GM19238 (cell line): ENCODE measurements at regions not wholly inside any gene's neighbourhood (a gene's known extent, or its start where the extent isn't known, plus 50 kb on each side); places are given as distances from the start of the nearest gene placed in this dataset.
"Not testable (repeated sequence)": the region's sequence is repeated elsewhere in the genome, so short reads cannot be mapped to it uniquely, and the experiment has no call there.

ENCODE experiments used
- DNase-seq: peaks from one replicate; pipeline ENCODE4 v3.0.0; 2011; ENCODE audit warnings: low spot score; ENCODE audit not compliant: insufficient read length

DNA sequence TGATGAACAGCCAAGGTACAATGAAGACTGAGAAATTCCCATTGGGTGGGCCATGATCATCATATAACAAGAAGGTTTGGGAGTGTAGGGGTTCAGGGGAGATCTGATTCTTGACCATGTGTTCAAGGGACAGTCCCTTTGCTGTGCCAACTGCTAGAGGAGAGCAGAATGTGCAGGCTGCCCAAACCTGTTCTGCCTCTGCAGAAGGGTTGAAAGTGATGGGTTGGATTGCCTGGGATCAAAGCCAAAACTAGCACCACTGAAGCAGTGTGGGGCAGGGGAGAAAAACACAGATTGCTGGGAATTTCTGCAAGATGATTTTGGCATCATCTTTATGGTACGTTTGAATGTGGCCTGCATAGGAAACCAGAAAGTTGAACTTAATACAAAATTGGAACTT lies 303.9 kb downstream of the OTUD1 start:
- DNase-seq = no peak

DNA sequence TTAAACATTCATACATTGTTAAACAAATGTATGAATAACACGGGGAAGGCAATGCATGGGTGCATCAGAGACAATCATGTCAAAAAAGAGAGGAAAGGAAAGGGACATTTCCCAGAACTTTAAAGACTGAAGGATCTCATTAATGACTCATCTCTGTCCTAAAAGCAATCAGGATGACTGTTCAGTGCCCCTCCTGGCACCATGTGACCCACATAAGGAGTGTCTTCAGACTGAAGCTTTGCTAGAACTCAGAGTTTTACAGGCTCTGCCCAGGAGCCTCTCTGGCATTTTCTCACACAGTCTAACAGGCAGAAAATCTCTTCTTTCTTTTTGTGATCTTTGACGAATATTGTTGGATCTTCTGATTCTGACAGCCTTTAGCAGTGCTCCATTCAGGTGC lies 315.3 kb downstream of the OTUD1 start:
- no peak for DNase-seq

DNA sequence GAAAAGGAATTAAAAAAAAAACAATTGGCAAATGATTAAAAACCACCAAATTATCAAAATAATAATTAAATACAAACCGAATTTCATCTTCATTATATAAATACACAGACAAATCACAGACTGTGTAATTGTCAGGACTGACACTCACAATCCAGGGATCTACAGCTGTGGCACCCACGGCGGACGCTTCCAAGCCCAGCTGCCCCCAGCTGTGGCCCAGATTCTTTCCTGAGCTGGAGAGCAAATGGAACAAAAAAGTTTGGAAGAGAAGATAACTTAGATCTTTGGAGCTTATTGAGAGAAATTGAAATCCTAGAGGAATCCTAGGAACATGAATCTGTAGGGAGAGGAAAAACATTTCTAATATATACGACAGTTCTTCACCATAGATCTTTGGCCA lies 316.1 kb downstream of the OTUD1 start:
- no peak for DNase-seq

DNA sequence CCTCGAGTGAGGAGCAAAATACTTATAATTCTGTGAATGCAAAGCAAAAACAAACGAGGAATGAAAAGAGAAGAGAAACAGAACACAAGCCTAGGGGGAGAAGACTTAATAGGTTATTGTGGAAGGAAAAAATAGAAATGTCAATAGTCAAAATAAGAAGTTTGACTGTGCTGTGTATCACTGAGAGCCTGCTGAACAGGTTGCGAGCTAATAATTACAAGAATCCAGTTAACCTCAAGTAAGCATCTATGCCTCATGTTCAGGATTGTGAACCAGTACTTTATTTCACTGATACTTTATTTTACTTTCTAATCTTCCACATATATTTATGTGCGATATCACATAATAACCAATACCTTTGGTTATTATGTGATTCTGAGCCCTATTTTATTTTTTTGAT lies 316.7 kb downstream of the OTUD1 start:
- no peak for DNase-seq

DNA sequence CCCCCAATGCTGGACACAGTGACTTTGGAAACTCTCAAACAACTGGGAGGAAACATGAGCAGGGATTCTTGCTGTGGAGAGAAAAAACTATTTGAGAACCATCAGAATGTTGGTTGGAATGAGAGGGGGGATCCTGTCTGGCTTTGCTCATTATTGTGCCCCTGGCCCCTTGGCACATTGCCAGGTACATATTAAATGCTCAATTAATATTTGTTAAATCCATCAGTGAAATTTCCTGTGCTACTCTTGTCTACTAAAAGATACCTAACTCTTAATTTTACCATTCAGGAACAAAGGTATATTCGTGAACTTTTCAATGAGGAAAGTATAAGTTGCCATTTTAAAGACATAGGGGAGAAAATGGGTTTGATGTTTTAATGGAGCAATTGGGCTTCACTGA lies 329.4 kb downstream of the OTUD1 start:
- no peak for DNase-seq

DNA sequence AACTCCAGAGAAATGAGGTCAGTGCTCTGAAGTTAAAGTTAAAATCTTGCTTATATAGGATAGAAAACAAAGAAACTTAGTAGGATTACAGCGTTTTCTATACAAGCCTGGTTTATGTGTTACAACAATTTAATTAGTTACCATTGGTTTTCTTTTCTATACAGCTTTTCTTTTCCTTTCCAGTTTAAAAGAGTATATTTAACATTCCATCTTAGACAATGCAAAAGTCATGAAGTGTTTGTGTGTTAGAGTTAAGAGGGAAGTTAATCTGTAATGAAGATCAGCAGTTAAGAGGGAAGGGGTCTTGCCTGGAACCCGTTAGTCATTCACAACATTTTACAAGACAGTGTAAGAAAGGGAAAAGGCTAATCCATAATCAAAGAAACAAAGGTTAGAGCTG lies 338.3 kb downstream of the OTUD1 start:
- no peak for DNase-seq

DNA sequence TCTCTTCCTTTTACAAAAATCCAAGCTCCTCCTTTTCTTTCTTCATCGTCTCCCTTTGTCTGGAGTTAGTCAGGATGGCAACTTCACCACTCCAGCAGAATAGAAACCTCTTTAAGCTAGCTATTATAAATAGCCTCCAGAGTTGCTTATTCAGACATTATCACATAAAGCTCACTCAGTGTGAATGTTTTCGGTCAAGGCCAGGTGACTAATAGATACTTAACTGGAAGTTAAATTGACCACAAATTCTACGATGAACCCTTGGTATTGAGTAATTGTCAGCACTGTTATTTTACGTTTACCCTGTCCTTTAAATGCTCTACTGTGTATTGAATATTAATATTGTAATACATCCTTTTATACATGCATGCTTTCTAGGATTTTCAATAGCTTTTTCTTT lies 340.4 kb downstream of the OTUD1 start:
- DNase-seq = no peak

DNA sequence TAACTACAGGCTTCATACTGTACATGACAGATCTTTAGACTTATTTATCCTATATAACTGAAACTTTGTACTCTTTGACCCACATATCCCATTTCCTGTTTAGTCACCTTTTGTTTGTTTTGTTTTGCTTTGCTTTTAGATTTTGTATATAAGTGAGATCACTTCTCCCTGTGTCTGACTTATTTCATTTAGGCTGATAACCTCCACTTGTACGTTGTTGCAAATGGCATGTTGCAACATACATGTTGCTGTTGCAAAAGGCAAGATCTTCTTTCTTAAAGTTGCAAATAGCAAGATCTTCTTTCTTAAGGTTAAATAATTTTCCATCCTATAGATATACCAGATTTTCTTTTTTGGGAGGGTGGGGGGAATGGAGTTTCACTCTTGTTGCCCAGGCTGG lies 341.5 kb downstream of the OTUD1 start:
- DNase-seq = no peak

DNA sequence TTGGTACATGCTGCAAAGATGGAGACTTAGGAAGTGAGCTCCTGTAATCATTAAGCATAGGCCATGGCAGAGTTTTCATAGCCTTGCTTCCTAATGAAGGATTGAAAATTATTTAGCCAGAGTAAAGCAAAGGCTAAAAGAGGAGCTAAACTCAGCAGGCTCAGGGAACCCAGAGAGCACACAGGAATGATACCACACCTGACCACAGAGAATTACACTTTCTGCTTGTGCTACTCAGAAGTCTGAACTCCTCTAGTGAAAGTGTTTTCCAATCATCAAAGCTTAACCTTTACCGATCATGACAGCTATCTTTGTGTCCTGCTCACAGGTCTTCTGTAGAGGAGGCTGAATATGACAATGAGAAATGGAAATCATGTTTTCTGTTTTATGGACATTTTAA lies 347.7 kb downstream of the OTUD1 start:
- DNase-seq = no peak

DNA sequence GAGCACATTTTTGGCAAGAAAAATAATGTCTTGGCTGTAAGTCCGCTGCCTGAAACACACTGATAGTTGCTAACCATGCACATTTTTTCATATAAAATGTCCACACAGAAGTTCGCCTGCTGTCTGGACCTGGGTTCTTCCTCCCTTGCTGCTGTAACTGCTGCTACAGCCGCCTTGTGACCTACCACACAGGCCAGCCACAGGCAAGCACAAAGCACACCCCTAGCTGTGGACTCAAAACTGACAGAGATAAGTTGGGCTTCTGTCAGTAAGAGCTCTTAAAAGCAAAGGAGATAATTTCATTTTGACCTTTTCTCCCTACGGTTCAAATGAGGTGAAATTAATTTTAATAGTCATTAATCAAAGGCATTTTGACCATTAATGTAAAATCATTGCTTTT lies 354.7 kb downstream of the OTUD1 start:
- no peak for DNase-seq

DNA sequence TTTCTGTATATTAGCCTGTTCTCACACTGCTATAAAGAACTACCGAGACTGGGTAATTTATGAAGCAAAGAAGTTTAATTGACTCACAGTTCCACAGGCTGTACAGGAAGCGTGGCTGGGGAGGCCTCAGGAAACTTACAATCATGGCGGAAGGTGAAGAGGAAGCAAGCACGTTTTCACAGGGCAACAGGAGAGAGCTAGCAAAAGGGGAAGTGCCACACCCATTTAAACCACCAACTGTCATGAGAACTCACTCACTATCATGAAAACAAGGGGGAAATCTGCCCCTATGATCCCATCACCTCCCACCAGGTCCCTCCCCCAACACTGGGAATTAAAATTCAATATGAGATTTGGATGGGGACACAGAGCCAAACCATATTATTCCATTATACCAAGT lies 358.6 kb downstream of the OTUD1 start:
- not testable (repeated sequence) for DNase-seq

DNA sequence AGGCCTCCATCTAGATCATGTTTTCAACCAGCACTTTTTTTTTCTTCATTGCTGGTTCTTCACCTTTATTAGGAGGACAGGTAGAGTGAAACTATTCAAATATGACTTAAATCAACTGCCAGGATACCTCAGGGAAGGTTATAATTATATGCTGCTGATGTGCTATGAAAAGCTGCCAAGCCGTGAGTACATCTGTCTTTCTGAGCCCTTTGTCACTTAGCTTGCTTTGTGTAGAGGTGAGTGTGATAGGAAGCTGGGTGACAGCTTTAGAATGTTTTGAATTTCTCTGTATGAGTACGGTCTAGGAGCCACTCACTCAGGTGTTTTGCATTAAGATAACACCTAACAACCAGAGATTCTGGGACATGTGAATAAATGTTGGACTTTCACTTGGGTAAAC lies 365.2 kb downstream of the OTUD1 start:
- DNase-seq = no peak

DNA sequence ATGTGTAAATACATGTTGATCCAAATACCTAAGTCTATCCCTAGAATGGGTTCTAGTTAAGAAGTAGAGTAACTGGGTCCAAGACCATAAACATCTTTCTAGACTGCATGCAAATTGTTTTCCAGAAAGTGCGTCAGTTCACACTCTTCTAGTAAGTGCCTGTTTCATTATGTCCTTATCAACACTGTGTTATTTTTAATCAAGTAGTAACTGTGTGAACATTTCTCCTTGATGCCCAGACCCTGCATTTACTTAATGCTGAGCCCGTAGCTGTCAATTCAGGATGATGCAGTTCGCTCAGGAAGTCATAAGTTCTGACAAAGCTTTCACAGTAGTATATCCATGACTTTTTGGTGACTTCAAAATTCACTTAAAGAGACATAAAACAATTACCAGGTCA lies 374.8 kb downstream of the OTUD1 start:
- DNase-seq = no peak

DNA sequence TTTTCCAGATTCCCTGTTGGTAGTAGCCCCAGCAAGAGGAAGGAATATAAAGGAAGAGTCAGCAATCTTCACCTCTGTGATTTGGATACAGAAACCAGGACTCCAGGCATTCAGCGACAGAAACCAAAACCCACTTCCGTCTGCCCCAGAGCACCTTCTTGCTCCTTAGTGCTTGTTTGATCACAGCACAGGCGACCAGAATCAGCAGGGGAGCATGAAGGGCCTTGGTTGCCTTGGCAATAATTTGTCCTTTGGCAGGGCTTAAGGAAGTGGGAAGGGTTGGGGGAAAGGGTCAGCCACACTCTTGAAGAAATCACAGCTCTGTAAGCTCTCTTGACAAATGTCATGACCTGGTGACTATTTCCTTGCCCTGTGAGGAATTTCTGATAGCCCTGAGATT lies 379.6 kb downstream of the OTUD1 start:
- no peak for DNase-seq

DNA sequence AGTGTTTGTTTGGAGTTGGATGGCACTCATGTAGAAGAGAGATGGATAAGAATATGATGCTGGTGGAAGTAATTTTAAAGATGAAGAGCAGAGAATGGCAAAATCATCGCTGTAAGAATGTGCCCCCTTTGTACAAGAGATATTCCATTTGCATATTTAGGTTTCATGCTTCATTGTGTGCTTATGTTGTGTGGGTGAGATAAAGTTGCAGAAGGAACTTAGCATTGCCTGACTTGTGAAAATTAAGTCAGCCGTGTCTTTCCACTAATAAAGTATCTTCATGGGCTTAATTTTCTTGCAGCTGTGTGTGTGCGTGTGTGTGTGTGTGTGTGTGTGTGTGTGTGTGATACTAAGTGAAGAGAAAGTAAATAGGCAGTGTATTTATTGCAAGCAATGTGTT lies 381.9 kb downstream of the OTUD1 start:
- DNase-seq = no peak

DNA sequence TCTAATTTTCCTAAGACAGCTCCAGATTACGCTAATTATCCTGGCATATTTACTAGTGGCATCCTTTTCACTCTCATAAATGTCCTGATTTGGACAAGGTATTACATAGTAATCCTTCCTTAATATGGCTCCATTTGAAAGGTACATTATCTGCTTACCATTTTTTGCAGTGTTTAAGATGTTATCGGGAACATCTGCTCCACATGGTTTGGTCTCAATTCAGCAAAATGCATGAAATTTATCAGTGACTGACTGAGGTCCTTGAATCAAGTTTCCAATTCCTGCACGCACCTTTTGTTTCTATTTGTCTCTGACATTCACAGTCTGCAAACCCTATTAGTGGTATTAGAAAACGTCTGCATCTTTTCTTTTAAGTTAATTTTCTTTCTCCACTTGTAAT lies 384.1 kb upstream of the KIAA1217 start:
- DNase-seq = no peak

DNA sequence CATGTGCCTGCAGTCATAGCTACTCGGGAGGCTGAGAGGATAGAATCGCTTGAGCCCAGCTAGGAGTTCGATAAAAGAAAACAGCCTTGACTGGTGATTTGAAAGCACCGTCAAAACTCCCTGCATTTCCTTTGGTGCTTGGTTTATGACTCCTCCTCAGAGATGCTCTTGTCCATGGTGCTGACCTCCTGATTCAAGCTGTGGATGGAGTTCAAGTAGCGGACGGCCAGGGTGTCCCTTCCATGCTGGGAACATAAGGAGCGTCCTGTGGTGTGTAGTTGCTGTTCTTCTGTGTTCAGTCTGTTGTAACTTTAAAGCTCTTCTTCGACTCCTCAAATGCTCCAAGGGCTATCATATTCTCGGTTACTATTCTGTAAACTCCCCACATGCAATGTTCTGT lies 382.5 kb upstream of the KIAA1217 start:
- no peak for DNase-seq

DNA sequence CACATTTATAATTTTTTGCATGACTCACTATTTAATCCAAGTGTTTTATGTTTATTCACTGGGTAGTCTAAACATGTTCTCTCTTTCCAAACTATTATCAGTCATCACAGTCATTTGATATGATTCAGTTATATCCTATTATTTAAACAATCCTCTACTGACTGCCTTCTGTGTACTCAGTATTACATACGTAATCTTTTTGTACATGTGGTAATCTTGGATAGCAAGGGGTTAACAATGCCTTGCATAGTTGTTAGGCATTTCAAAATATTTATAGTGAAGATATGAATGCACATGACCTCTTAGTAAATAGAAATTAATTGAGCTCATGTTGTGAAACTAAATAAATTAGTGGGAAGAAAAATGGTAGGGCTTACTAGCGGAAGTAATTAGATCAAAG lies 379.4 kb upstream of the KIAA1217 start:
- no peak for DNase-seq

DNA sequence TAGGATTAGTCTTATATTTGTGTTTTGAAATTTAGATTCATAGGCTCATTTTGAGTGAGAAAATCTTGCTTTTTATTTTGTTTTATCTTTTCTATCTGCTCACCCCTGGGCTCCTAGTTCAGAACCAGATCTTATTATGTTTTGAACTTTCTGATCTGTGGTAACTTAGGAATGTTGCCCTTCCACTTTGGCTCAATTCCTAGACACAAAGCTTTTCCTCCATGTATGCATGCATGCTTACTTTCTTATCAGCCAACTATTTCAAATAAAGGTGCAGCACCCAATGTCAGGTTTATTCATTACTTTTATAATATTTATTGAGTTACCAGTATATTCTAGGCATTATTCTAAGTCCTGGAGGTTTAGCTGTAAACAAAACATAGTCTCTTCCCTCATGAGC lies 374.8 kb upstream of the KIAA1217 start:
- DNase-seq = no peak

DNA sequence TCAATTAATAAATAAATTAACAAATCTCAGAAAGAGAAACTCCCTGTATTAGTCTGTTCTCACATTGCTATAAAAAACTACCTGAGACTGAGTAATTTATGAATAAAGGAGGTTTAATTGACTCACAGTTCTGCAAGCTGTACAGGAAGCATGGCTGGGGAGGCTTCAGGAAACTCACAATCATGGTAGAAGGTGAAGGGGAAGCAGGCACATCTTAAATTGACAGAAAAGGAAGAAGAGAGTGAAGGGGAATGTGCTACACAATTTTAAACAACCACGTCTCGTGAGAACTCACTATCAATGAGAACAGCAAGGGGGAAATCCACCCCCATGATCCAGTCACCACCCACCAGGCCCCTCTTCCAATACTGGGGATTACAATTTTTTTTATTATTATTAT lies 358.3 kb upstream of the KIAA1217 start:
- no peak for DNase-seq

DNA sequence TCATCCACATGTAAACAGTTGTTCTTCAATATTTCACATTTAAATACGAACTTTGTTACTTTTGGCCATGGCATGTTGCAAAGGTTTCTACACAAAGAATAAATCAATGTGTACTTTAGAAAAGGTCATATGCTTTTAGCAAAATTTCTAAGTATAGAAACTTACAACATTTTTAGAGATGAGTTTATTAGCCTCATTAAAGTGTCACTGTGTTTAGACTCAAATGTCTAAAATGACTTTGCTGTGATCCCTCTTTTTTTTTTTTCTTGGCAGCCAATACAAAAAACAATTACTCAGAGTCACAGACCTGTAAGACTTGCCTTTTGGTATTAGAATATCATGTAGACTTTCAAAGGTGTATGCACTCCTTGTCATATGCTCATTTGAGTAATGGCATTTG lies 349.3 kb upstream of the KIAA1217 start:
- no peak for DNase-seq

DNA sequence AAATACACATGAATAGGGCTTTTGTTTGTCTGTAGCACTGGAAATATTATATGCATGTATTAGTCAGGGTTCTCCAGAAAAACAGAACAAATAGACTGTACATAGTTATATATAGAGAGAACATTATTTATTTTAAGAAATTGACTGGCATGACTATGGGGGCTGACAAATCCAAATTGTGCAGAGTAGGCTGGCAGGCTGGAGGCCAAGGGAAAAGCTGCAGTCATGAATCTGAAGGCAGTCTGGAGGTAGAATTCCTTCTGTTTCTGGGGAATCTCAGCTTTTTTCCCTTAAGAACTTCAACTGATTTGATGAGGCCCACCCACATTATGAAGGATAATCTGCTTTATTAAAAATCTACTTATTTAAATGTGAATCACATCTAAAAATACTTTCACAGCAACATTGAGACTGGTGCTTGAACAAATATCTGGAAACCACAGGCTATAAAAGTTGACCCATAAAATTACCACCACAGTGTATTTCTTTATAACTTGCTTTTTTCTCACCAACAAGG lies 344.2 kb upstream of the KIAA1217 start:
- DNase-seq = no peak

DNA sequence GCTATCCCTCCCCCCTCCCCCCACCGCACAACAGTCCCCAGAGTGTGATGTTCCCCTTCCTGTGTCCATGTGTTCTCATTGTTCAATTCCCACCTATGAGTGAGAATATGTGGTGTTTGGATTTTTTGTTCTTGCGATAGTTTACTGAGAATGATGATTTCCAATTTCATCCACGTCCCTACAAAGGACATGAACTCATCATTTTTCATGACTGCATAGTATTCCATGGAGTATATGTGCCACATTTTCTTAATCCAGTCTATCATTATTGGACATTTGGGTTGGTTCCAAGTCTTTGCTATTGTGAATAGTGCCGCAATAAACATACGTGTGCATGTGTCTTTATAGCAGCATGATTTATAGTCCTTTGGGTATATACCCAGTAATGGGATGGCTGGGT lies 342.0 kb upstream of the KIAA1217 start:
- DNase-seq = not testable (repeated sequence)

DNA sequence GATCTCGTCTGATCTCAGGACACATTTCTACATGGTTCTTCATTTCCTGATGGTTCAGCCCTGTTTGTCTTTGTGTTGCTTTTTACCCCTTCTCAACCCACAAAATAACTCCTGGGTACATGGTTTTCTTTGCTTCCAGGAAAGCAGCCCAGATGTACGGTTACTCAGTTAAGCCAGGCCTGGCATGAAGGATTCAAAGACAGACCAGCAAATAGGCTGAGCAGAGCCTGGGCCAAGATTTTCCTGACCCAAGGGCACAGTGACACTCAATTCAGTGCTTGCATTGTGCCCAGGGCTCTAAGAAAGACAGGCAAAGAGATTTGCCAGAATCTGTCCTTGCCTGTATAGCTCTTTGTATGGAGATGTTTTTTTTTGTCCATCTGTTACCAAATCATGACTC lies 340.8 kb upstream of the KIAA1217 start:
- DNase-seq = no peak
